ENCODE measurements at regions not wholly inside any gene's neighbourhood (a gene's known extent, or its start where the extent isn't known, plus 50 kb on each side); places are given as distances from the start of the nearest gene placed in this dataset.

DNA sequence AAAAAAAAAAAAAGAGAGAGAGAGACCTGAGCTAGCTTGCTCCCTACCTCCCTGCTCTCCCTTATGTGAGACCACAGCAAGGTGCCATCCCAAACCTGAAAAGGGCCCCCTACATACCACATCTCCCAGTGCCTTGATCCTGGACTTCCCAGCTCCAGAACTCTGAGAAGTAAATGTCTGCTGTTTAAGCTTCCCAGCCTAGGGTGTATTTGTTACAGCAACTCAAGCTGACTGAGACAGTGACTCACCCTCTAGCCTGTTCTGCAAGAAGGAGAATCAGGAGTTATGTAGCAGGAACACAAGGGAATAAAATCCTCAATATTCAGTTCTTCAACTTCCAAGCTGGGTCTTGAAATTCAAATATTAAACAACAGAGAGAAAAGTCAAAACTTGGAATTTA lies 52.1 kb upstream of the TMEM72 start:
- TF ChIP-seq, protein P1, sequence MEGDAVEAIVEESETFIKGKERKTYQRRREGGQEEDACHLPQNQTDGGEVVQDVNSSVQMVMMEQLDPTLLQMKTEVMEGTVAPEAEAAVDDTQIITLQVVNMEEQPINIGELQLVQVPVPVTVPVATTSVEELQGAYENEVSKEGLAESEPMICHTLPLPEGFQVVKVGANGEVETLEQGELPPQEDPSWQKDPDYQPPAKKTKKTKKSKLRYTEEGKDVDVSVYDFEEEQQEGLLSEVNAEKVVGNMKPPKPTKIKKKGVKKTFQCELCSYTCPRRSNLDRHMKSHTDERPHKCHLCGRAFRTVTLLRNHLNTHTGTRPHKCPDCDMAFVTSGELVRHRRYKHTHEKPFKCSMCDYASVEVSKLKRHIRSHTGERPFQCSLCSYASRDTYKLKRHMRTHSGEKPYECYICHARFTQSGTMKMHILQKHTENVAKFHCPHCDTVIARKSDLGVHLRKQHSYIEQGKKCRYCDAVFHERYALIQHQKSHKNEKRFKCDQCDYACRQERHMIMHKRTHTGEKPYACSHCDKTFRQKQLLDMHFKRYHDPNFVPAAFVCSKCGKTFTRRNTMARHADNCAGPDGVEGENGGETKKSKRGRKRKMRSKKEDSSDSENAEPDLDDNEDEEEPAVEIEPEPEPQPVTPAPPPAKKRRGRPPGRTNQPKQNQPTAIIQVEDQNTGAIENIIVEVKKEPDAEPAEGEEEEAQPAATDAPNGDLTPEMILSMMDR (IDR thresholded peaks at IDR 0.05), result no peak
- TF ChIP-seq POLR2A (IDR thresholded peaks at IDR 0.05), result no peak

Measured in body of pancreas (tissue), 4 donors.